NCI-H69 (cell line): ENCODE measurements at regions not wholly inside any gene's neighbourhood (a gene's known extent, or its start where the extent isn't known, plus 50 kb on each side); places are given as distances from the start of the nearest gene placed in this dataset.

ENCODE experiments used
- DNase-seq: peaks from one replicate; lab custom pipeline; 2025; lab: John Stamatoyannopoulos, UW

DNA sequence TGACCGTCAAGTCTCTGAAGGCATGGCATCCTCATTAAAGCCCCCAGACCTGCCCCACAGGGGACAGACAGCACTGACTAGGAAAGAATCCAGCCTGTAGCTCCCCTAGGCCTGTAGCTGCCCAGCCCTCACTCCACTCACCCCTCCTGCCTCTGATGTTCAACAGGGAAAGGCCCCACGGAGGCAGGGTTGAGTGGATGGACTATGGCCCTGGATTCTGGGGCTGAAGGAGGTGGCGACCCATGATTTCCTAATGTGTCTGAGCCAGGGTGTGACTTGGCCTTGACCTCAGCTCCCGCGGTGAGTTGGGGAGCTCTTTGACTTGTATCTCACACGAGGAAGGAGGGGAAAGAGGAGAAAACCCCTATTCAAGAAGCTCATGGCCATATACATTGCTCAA lies 238.5 kb upstream of the CSF3R start:
- no peak for DNase-seq

DNA sequence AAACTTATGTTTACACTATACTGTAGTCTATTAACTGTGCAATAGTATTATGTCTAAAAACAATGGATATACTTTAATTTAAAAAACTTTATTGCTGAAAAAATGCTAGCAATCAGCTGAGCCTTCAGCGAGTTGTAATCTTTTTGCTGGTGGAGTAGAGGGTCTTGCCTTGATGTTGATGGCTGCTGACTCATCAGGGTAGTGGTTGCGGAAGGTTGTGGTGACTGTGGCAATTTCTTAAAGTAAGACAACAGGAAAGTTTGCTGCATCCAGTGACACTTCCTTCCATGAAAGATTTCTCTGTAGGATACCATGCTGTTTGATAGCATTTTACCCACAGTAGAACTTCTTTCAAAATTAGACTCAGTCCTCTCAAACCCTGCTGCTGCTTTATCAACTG lies 234.7 kb upstream of the CSF3R start:
- DNase-seq: no peak

GRCh38 chr1:36715797-36716196 lies 233.1 kb upstream of the CSF3R start:
- DNase-seq: no peak

DNA sequence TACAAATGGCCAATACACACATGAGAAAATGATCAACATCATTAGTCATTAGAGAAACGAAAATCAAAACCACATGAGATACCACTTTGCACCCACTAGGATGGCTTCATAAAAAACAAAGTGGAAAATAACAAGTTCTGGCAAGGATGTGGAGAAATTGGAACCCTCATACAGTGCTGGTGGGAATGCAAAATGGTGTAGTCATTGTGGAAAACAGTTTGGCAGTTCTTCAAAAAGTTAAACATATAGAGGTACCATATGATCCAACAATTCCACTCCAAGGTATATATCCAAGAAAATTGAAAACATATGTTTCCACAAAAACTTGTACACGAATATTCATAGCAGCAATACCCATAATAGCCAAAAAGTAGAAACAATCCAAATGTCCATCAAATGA lies 231.6 kb upstream of the CSF3R start:
- no peak for DNase-seq

GRCh38 chr1:36711480-36711879 lies 228.8 kb upstream of the CSF3R start:
- DNase-seq: peak; percentile 26

GRCh38 chr1:36710951-36711350 lies 228.2 kb upstream of the CSF3R start:
- DNase-seq: no peak

DNA sequence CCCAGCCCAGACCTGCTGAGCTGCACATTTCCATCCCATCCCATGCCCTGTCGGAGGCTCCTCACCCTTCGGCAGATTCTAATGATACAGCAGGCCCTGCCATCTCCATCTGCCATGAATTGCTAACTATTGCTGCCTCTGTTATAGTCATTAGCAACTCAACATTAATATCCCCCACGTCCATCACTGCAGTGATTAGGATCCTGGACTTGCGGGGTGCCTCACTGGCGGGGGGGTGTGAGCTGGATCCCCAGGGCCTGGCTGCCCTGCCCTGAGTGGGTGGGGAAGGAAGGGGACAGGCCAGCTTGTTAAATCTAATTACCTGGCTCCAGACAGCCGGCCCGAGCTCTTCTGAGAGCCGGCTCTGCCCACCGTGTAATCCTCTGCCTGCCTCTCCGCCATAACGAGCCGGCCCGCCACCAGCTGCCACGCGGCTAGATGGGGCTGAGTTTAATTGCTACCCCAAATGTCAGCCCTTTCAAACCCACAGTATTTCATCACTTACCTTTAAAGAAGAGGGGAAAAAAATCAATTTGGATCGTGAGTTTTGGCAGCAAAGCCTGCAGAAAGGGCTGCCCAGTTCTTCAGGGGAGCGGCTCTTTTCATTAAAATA lies 227.3 kb upstream of the CSF3R start:
- peak; percentile 49 for DNase-seq

- DNase-seq: no peak
Measured at GRCh38 chr1:36708587-36708986, 225.9 kb upstream of the CSF3R start.

GRCh38 chr1:36707221-36707620 lies 224.5 kb upstream of the CSF3R start:
- DNase-seq: peak; percentile 31

GRCh38 chr1:36706416-36706815 lies 223.7 kb upstream of the CSF3R start:
- peak; percentile 52 for DNase-seq

GRCh38 chr1:36705629-36706028 lies 222.9 kb upstream of the CSF3R start:
- DNase-seq: peak; percentile 81

DNA sequence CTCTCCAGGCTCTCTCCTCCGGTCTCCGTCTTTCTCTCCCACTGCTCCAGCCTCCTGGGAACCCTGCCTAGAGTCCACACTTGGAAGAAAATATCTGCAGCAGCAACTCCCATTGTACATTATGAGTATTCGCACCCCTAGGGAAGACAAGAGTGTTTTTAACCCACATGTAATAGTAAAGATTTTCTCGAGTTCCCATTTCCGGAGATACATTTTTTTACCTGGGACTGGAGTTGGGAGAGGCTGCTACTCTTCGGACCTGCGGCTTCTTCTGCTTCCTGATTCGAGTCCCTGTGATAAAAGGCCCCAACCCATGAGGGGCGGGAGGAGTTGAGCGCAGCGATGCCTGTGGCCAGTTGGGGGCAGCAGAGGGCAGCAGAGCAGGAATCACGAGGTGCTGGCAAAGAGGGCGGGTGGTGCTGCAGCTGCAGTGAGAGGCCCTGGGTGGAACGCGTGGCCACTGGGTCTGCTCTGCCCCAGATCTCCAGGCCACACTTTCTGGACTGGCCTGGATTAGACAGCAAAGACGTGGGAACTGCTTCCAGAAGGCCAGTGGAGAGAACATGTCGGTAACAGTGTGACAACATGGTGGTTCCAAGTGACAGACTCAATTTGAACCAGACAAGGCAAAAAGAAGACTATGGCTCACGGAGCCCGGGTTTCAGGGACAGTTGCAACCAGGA lies 221.0 kb upstream of the CSF3R start:
- DNase-seq: peak; percentile 83

DNA sequence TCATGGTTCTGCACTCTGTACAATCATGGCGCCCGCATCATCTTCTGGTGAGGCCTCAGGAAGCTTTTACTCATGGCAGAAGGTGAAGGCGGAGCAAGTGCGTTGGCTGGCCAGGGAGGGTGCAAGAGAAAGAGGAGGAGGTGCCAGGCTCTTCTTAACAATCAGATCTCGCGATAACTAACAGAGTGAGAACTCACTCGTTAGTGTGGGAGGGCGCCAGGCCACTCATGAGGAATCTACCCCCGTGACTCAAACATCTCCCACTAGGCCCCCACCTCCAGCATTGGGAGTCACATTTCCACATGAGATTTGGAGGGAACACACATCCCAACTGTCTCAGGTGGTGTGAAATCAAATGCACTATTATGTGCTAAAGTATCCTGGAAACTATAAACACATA lies 220.2 kb upstream of the CSF3R start:
- no peak for DNase-seq

DNA sequence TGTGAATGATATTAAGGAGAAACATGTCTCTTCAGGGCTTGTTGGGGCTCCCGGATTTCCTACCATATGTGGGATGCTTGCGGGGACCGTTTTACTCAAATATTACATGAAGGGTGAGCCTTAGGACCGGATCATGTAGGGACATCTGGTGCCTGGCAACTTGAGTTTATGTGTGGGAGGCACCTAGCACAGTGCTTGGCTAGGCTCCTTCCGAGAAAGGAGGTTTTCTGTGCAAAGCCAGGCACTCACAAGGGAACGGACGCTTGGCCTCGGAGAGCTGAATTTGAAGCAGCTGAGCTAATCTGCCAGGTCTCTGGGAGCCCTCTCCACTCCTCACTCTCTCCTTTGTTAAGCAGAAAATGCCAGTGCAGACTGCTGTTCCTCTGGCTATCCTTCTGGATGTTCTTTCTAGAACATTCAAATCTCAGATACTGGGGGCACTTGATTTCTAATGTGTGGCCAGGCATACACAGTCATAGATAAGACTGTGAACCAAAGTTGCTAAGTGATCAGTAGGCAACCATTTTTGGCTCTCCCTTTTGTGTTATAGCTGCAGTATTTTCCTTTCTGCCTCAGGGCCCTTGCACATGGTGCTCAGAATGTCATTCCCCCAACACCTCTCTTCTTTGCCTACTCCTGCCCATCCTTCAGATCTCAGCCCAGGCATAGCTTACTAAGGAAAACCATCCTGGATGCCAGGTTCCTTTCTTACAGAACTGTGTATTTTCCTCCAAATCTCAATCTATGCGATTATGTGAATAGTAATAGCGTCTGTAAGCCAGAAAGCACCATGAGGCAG lies 216.6 kb upstream of the CSF3R start:
- no peak for DNase-seq

- DNase-seq: no peak
Measured at GRCh38 chr1:36697836-36698605, 215.3 kb upstream of the CSF3R start.

- DNase-seq: peak; percentile 66
Measured at GRCh38 chr1:36696261-36696940, 213.7 kb upstream of the CSF3R start.

DNA sequence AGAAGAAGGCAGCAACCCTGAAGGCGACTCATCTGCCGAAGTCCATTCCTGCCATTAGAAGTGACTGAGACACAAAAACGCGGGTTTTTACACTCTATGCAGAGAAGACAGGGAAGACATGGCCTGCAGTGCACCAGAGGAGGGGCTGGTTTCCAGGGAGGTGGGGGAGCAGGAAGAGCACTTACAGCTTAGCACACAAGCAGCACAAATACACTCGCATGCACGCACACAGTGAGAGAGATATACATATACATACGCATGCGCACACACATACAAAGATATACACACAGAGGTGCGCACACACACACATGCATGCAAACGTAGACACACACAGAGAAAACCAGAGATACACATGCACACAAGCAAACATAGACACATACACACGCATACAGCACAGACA lies 210.9 kb upstream of the CSF3R start:
- no peak for DNase-seq

DNA sequence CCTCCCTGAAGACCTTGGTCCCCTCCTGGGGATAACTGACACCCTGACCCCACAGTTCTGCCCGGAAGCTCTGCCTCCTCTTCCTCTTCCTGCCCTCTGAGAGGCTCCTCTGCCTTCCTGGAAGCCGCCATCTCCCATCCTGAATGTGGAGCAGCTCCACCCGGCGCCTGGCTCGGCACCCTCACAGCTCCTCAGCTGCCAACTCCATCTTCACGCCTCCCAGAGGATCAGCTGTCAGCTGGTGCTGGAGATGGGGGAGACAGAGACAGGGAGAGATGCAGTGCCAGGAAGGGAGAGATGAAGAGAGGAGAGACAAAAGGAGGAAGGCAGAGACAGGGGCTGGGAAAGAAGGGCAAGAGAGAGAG lies 210.4 kb upstream of the CSF3R start:
- DNase-seq: no peak

GRCh38 chr1:36692465-36693160 lies 209.9 kb upstream of the CSF3R start:
- DNase-seq: peak; percentile 21

DNA sequence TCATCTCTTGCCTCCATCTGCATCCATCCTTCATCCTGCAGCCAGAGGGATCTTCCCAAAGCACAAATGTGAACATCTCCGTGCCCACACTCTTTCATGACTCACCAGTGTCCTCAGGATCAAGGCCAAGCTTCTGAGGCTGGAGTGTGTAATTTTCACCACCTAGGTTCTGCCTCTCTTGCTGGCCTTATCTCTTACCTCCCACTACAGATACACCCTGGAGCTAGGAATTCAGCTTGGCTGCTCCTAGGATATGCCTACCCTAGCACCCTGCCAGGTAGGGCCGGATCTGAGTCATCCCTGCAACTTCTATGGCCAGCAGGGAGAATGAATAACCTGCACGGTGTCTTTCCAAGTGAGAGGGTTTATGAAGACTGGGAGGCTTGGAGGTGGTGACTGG lies 208.7 kb upstream of the CSF3R start:
- DNase-seq: no peak

GRCh38 chr1:36689992-36690391 lies 207.3 kb upstream of the CSF3R start:
- DNase-seq: peak; percentile 76
